RWPE2 (cell line): ENCODE measurements at regions not wholly inside any gene's neighbourhood (a gene's known extent, or its start where the extent isn't known, plus 50 kb on each side); places are given as distances from the start of the nearest gene placed in this dataset.

Experiments
- ATAC-seq: fragments of 200-7000 bp; cut with Tn5 transposase; 3 replicates; pipeline ENCODE4 v1.9.1; 2021; ENCODE audit warnings: low read depth
- DNase-seq: peaks from one replicate; pipeline ENCODE4 v3.0.0-alpha.2; 2020; ENCODE audit warnings: low spot score
- H3K27ac ChIP-seq: fragments of 450-650 bp; 2 replicates; pipeline ENCODE4 v1.5.1; 2017; ENCODE audit warnings: mild to moderate bottlenecking; ENCODE audit not compliant: poor library complexity, severe bottlenecking
- H3K27me3 ChIP-seq: fragments of 250-450 bp; sonication (Bioruptor Pico); 2 replicates; pipeline ENCODE4 v1.5.1; 2021; ENCODE audit warnings: mild to moderate bottlenecking, moderate library complexity; ENCODE audit not compliant: insufficient read depth, poor library complexity, severe bottlenecking
- H3K36me3 ChIP-seq: fragments of 250-450 bp; sonication (Bioruptor Pico); 2 replicates; pipeline ENCODE4 v1.5.1; 2020; ENCODE audit warnings: low read depth, mild to moderate bottlenecking, moderate library complexity
- H3K4me1 ChIP-seq: fragments of 250-450 bp; sonication (Bioruptor Pico); 2 replicates; pipeline ENCODE4 v1.5.1; 2021; ENCODE audit warnings: mild to moderate bottlenecking, moderate library complexity; ENCODE audit not compliant: insufficient read depth, poor library complexity, severe bottlenecking
- H3K4me3 ChIP-seq: fragments of 250-450 bp; sonication (Bioruptor Pico); 2 replicates; pipeline ENCODE4 v1.5.1; 2021; ENCODE audit warnings: mild to moderate bottlenecking, moderate library complexity; ENCODE audit not compliant: severe bottlenecking
- H3K9me3 ChIP-seq: fragments of 250-450 bp; sonication (Bioruptor Pico); 2 replicates; pipeline ENCODE4 v1.5.1; 2021; ENCODE audit warnings: mild to moderate bottlenecking, moderate library complexity; ENCODE audit not compliant: severe bottlenecking
- TF ChIP-seq, protein P1 (sequence below): fragments of 450-650 bp; IDR thresholded peaks from one replicate; pipeline ENCODE4 v1.5.1; 2017; ENCODE audit warnings: mild to moderate bottlenecking, moderate library complexity; ENCODE audit not compliant: poor library complexity, severe bottlenecking

GRCh38 chr3:102133376-102133775 is 284.1 kb downstream of the NFKBIZ start:
- no peak overlapping the region for H3K4me3 ChIP-seq
- H3K4me1 ChIP-seq = peaks cover 14% of the 10 kb centered on the region
- H3K27ac ChIP-seq = no peak overlapping the region
- no peak for DNase-seq
- H3K36me3 ChIP-seq = no peaks in the 10 kb centered on the region
- no peaks in the 10 kb centered on the region for H3K9me3 ChIP-seq
- no peaks in the 10 kb centered on the region for H3K27me3 ChIP-seq
- ATAC-seq = no peak
- TF ChIP-seq, protein P1, sequence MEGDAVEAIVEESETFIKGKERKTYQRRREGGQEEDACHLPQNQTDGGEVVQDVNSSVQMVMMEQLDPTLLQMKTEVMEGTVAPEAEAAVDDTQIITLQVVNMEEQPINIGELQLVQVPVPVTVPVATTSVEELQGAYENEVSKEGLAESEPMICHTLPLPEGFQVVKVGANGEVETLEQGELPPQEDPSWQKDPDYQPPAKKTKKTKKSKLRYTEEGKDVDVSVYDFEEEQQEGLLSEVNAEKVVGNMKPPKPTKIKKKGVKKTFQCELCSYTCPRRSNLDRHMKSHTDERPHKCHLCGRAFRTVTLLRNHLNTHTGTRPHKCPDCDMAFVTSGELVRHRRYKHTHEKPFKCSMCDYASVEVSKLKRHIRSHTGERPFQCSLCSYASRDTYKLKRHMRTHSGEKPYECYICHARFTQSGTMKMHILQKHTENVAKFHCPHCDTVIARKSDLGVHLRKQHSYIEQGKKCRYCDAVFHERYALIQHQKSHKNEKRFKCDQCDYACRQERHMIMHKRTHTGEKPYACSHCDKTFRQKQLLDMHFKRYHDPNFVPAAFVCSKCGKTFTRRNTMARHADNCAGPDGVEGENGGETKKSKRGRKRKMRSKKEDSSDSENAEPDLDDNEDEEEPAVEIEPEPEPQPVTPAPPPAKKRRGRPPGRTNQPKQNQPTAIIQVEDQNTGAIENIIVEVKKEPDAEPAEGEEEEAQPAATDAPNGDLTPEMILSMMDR = no peak

DNA sequence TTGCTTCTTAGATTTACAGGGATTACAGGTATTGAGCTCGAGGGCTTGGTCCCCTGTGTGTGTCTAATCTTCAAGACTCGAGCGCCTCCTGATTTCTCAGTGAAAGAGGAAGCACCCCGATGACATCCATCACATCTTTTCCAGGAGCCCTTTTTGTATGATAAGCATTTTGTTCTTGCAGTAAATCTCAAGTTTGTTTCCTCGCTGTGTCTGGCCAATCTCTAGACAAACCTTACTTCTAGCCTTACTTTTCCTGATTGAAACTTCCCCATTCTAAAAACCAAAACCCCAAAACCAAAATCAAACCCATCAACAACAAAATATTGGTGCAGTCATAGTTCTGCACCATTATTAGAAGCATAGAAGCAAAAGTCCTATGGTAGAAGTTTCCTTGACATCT is 286.0 kb downstream of the NFKBIZ start:
- H3K4me1 ChIP-seq = peaks cover 5% of the 10 kb centered on the region
- ATAC-seq (no peak), DNase-seq (no peak)
- H3K4me3 ChIP-seq = no peak overlapping the region
- TF ChIP-seq, protein P1 = no peak
- no peak overlapping the region for H3K27ac ChIP-seq
- no peaks in the 10 kb centered on the region for H3K9me3 ChIP-seq
- H3K27me3 ChIP-seq = no peaks in the 10 kb centered on the region
- no peaks in the 10 kb centered on the region for H3K36me3 ChIP-seq

- Histone ChIP-seq H3K4me3 (no peak overlapping the region), H3K9me3 (no peaks in the 10 kb centered on the region), H3K27me3 (no peaks in the 10 kb centered on the region), H3K4me1 (no peaks in the 10 kb centered on the region), H3K27ac (no peak overlapping the region), H3K36me3 (no peaks in the 10 kb centered on the region)
- TF ChIP-seq, protein P1 = no peak
- DNase-seq = no peak
- ATAC-seq = no peak
Observed at GRCh38 chr3:102136183-102136582, 286.9 kb downstream of the NFKBIZ start.

DNA sequence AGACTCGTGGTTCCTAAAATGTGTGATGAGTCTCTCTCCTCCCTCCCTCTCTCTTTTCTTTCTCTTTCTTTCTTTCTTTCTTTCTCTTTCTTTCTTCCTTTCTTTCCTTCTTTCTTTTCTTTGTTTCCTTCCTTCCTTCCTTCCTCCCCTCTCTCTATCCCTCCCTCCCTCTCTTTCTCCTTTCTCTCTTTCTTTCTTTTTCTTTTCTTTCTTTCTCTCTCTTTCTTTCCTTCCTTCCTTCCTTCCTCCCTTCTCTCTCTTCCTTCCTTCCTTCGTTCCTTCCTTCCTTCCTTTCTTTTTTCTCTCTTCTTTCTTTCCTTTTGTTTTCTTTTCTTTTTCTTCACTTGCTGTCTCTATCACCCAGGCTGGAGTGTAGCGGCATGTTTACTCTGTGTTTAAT is 290.8 kb downstream of the NFKBIZ start:
- TF ChIP-seq, protein P1 = no peak
- H3K27me3 ChIP-seq = no peaks in the 10 kb centered on the region
- no peaks in the 10 kb centered on the region for H3K9me3 ChIP-seq
- no peak for ATAC-seq
- no peaks in the 10 kb centered on the region for H3K36me3 ChIP-seq
- no peak for DNase-seq
- no peak overlapping the region for H3K4me3 ChIP-seq
- no peak overlapping the region for H3K27ac ChIP-seq
- no peaks in the 10 kb centered on the region for H3K4me1 ChIP-seq

GRCh38 chr3:102141096-102141927 is 292.0 kb downstream of the NFKBIZ start:
- TF ChIP-seq, protein P1 = no peak
- Histone ChIP-seq H3K4me3 (no peak overlapping the region), H3K27me3 (no peaks in the 10 kb centered on the region), H3K9me3 (no peaks in the 10 kb centered on the region), H3K36me3 (no peaks in the 10 kb centered on the region), H3K4me1 (no peaks in the 10 kb centered on the region), H3K27ac (no peak overlapping the region)
- DNase-seq (no peak), ATAC-seq (no peak)
